Spleen (tissue), 11 donors: ENCODE measurements at regions not wholly inside any gene's neighbourhood (a gene's known extent, or its start where the extent isn't known, plus 50 kb on each side); places are given as distances from the start of the nearest gene placed in this dataset.

Experiments
- DNase-seq: peaks from one replicate; pipeline ENCODE4 v3.0.0-alpha.2; 2020
- H3K27ac ChIP-seq, 8 donors: fragments of 200-600 bp; sonication (generic) in 7 of 8; 1 replicate in 4 of 8; 2 replicates in 4 of 8; pipeline versions ENCODE4 v1.5.0 to v1.8.0; 2016 to 2021; ENCODE audit warnings: inconsistent platforms in 4 of 8, mild to moderate bottlenecking in 4 of 8, moderate library complexity in 1 of 8
- H3K27me3 ChIP-seq, 7 donors: fragments of 200-600 bp; sonication (generic) in 6 of 7; replicated peaks in 1 of 7; 1 replicate in 4 of 7; 2 replicates in 3 of 7; pipeline versions ENCODE4 v1.5.0 to v1.8.0; 2016 to 2021; ENCODE audit warnings: inconsistent platforms in 3 of 7, mild to moderate bottlenecking in 1 of 7
- H3K36me3 ChIP-seq, 6 donors: fragments of 200-600 bp; sonication (generic) in 5 of 6; 1 replicate in 4 of 6; 2 replicates in 2 of 6; pipeline versions ENCODE4 v1.5.0 to v1.8.0; 2016 to 2021; ENCODE audit warnings: inconsistent platforms in 2 of 6
- H3K4me1 ChIP-seq, 6 donors: fragments of 200-600 bp; sonication (generic) in 5 of 6; 1 replicate in 3 of 6; 2 replicates in 3 of 6; pipeline versions ENCODE4 v1.5.0 to v1.8.0; 2016 to 2021; ENCODE audit warnings: inconsistent platforms in 3 of 6
- H3K4me3 ChIP-seq, 8 donors: fragments of 200-600 bp; sonication (generic) in 7 of 8; 1 replicate in 4 of 8; 2 replicates in 4 of 8; pipeline versions ENCODE4 v1.5.0 to v1.8.0; 2016 to 2021; ENCODE audit warnings: inconsistent platforms in 4 of 8, mild to moderate bottlenecking in 4 of 8, moderate library complexity in 2 of 8
- H3K9me3 ChIP-seq, 8 donors: fragments of 200-600 bp; sonication (generic) in 7 of 8; 1 replicate in 4 of 8; 2 replicates in 4 of 8; pipeline versions ENCODE4 v1.5.0 to v1.8.0; 2016 to 2021; ENCODE audit warnings: inconsistent platforms in 4 of 8
- CTCF ChIP-seq, 11 experiments: fragments of 200-600 bp in 7 of 11; fragments of 450-650 bp in 4 of 11; sonication (generic) in 4 of 11; IDR thresholded peaks in 8 of 11; conservative IDR thresholded peaks in 3 of 11; 1 replicate in 7 of 11; 2 replicates in 4 of 11; pipeline versions ENCODE4 v1.4.0 to v1.8.0; 2016 to 2021; ENCODE audit warnings: antibody characterized with exemption in 11 of 11, inconsistent platforms in 4 of 11, mild to moderate bottlenecking in 1 of 11
- POLR2A ChIP-seq, 3 donors: fragments of 450-650 bp; IDR thresholded peaks; one replicate each; pipeline ENCODE4 v1.5.1; 2017; ENCODE audit warnings: antibody characterized with exemption in 3 of 3, mild to moderate bottlenecking in 1 of 3
- POLR2AphosphoS5 ChIP-seq, 3 donors: sonication (generic); formaldehyde crosslinking; IDR thresholded peaks; one replicate each; pipeline ENCODE4 v1.5.1; 2017; ENCODE audit warnings: antibody characterized with exemption in 3 of 3
- WGBS, 5 donors: extraction: QIAGEN DNeasy Blood & Tissue Kit in 3 of 5; methylation state at CpG; one replicate each; pipeline versions ENCODE4 v1.1.5 to v1.1.7; 2013 to 2018; 5-methylcytosine and 5-hydroxymethylcytosine counted together
- intact Hi-C: fragments of 100-400 bp; cut with DNase I; formaldehyde crosslinking; loops from one replicate; pipeline ENCODE4 v1.15.0; 2023; ENCODE audit warnings: low total_unique reads
- donor health status: healthy with polysubstance abuse.
- donor health status: DM: no; HTN: no; CAD: no; lungs with moderate emphysema.
- donor health status: DM: no; HTN: no; CAD: no.
- donor health status: Bipolar disorder and iron deficiency.
- donor health status: healthy.
- donor health status: DM: no; HTN: no; CAD: no.
- donor health status: DM: yes; HTN: yes; CAD: no.

DNA sequence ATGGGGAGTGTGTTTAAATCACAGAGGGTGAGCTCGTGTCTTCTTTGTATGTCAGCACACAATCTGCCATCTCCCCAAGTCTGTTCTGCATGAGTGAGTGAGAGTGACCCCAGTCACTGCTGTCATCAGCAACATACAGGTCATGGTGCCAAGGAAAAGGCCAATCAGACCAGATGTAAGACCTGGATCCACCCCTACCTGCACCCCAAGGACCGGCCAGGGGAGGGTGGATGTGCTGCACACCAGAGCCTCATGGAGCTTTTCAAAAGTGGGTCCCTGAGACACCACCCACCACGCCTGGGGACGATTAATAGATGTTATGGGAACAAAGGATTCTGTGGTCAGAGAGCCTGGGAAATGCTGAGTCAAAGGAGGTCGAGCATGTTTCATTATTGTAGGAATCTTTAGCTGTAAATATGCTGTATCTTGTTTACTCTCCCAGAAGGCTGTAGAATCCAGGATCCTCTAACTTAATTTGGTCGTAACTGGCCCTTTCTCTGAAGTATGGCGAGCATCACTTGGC is 420.5 kb downstream of the RPS24 start:
- 73 to 86% (median 75%) methylated on average over 7 of the region's 7 CpGs for WGBS, 5 donors
- H3K27me3 ChIP-seq: peaks cover 0 to 7% (median 0%) of the 10 kb centered on the region in 7 donors
- no peak for TF ChIP-seq POLR2A (IDR thresholded peaks at IDR 0.05)
- no peak for TF ChIP-seq POLR2AphosphoS5 (IDR thresholded peaks at IDR 0.05)
- no peak for TF ChIP-seq CTCF (IDR thresholded peaks at IDR 0.05 in 8 of 11, conservative IDR thresholded peaks at IDR 0.05 in 3 of 11)
- DNase-seq: no peak
- H3K27ac ChIP-seq: no peak overlapping the region
- no peaks in the 10 kb centered on the region for H3K4me1 ChIP-seq
- intact Hi-C loops: no loop called here
- no peak overlapping the region for H3K4me3 ChIP-seq
- H3K36me3 ChIP-seq: no peaks in the 10 kb centered on the region
- H3K9me3 ChIP-seq: no peaks in the 10 kb centered on the region

DNA sequence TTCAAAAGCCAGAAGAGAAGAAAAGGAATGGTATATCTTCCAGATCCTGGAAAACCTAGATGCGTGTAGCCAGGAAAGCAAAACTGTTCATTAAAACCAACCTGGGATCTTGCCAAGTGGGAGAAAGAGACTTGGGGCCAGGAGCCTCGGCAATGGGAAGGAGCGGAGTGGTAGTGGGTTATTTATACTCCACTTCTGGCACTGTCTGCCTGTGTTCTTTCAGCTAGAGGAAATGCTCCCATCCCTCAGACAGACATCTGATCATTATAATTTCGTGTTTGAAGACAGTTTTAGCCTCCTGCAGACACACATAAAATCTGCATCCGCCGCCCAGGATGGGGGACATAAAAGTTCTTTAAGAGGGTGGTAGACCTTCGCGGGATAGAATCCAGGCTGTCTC is 421.6 kb downstream of the RPS24 start:
- 85 to 90% (median 87%) methylated on average over 8 of the region's 8 CpGs for WGBS, 5 donors
- no peak for TF ChIP-seq CTCF (IDR thresholded peaks at IDR 0.05 in 8 of 11, conservative IDR thresholded peaks at IDR 0.05 in 3 of 11)
- TF ChIP-seq POLR2AphosphoS5 (IDR thresholded peaks at IDR 0.05): no peak
- TF ChIP-seq POLR2A (IDR thresholded peaks at IDR 0.05): no peak
- Histone ChIP-seq H3K4me1 (no peaks in the 10 kb centered on the region), H3K27ac (no peak overlapping the region), H3K4me3 (no peak overlapping the region), H3K36me3 (no peaks in the 10 kb centered on the region), H3K9me3 (no peaks in the 10 kb centered on the region), H3K27me3 (peaks cover 0 to 7% (median 0%) of the 10 kb centered on the region in 7 donors)
- intact Hi-C loops: no loop called here
- no peak for DNase-seq

- 78 to 89% (median 87%) methylated on average over 9 of the region's 9 CpGs for WGBS, 5 donors
- intact Hi-C loops: no loop called here
- Histone ChIP-seq H3K36me3 (no peaks in the 10 kb centered on the region), H3K4me1 (no peaks in the 10 kb centered on the region), H3K9me3 (no peaks in the 10 kb centered on the region), H3K27ac (no peak overlapping the region), H3K4me3 (no peak overlapping the region), H3K27me3 (peaks cover 0 to 7% (median 0%) of the 10 kb centered on the region in 7 donors)
- DNase-seq: no peak
- TF ChIP-seq POLR2A (IDR thresholded peaks at IDR 0.05) (no peak), POLR2AphosphoS5 (IDR thresholded peaks at IDR 0.05) (no peak), CTCF (IDR thresholded peaks at IDR 0.05 in 8 of 11, conservative IDR thresholded peaks at IDR 0.05 in 3 of 11) (no peak)
These were observed 422.1 kb downstream of the RPS24 start for GRCh38 chr10:78455811-78456210.

DNA sequence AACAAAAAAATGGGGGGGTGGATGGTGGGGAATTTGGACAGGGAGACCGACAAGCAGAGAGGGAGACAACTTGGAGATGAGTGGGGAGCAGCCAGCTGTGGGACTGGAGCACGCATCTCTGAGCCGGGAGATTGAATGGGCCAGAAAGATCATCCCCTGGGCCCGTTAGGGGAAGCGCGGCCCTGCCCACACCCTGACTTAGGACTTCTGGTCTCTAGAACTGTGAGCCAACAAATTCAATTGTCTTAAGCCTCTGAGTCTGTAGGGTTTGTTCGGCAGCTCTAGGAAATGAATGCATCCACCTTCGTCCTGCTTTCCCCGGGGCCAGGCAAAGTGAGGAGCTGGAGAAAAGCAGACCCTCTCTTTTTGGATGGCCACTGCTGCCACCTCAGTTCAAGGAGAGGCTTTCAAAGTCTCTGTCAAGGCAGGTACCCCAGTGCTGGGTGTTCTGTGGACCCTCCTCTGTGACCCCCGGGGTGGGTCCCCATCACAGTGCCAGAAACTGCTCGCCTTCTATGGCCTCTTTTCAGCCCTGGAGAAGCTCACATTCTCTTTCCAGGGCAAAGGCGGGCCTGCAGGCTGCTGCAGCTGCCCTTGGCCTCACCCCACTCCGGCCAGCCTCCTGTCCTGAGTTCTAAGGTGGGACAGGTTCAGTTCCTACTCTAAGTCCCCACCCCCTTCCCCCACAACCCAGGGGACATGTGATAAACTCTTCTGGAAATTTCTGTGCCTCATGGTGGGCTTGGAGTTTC is 423.2 kb downstream of the RPS24 start:
- H3K27me3 ChIP-seq: no peaks in the 10 kb centered on the region
- no peak overlapping the region for H3K4me3 ChIP-seq
- 89 to 92% (median 91%) methylated on average over 13 of the region's 13 CpGs for WGBS, 5 donors
- TF ChIP-seq CTCF (IDR thresholded peaks at IDR 0.05 in 8 of 11, conservative IDR thresholded peaks at IDR 0.05 in 3 of 11): no peak
- TF ChIP-seq POLR2AphosphoS5 (IDR thresholded peaks at IDR 0.05): no peak
- TF ChIP-seq POLR2A (IDR thresholded peaks at IDR 0.05): no peak
- H3K4me1 ChIP-seq: no peaks in the 10 kb centered on the region
- no peak overlapping the region for H3K27ac ChIP-seq
- H3K9me3 ChIP-seq: no peaks in the 10 kb centered on the region
- no peaks in the 10 kb centered on the region for H3K36me3 ChIP-seq
- DNase-seq: no peak
- intact Hi-C loops: no loop called here
